ENCODE measurements at regions not wholly inside any gene's neighbourhood (a gene's known extent, or its start where the extent isn't known, plus 50 kb on each side); places are given as distances from the start of the nearest gene placed in this dataset.

- TF ChIP-seq CTCF (IDR thresholded peaks at IDR 0.05) (no peak), ZFX (IDR thresholded peaks at IDR 0.05; ENCODE audit: borderline replicate concordance) (no peak)
- no peak overlapping the region for H3K27ac ChIP-seq
Observed at GRCh38 chr5:6818594-6819511, 105.6 kb downstream of the TENT4A start.

DNA sequence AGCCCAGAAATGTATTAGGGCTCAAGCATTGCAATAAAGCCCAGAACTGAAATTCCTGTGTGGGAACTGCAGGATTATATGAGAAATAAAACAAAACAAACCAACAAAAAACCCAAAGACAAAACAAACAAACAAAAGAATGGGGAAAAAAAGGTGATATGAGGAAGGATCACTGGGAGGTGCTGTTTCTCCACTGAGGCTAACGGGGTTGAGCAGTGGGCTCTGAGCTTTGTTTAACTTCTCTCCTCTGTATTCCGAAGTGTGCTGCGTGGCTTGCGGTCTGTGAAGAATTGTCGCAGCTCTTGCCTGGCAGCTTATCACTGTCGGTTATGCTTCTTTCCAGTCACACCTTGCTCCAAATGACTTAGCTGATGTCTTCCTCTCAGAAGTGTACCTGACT is 106.3 kb downstream of the TENT4A start:
- H3K27ac ChIP-seq, result no peak overlapping the region
- TF ChIP-seq CTCF (IDR thresholded peaks at IDR 0.05) (no peak), ZFX (IDR thresholded peaks at IDR 0.05; ENCODE audit: borderline replicate concordance) (no peak)

- TF ChIP-seq CTCF (IDR thresholded peaks at IDR 0.05), result peak; percentile 85
- no peak for TF ChIP-seq ZFX (IDR thresholded peaks at IDR 0.05; ENCODE audit: borderline replicate concordance)
- no peak overlapping the region for H3K27ac ChIP-seq
Observed at GRCh38 chr5:6820851-6821479, 107.7 kb downstream of the TENT4A start.

DNA sequence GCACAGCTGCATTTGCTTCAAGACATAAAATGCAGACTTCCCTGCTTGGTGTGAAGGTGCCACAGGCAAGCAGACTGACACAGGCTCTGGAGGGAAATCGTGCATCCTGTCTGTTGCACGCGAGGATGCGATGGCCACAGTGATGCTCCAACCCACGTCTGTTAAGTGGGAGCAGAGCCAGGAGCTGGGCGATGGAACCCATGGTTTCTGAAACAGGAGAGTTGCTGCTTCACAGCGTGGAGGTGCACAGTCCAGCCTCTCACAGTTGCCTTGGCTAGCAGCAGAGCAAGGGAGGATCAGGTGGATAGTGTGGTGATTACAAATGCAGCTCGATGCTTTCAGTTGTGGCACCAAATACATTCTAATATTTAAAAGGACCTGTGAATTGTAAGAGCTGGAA is 108.8 kb downstream of the TENT4A start:
- H3K27ac ChIP-seq, result no peak overlapping the region
- TF ChIP-seq ZFX (IDR thresholded peaks at IDR 0.05; ENCODE audit: borderline replicate concordance), result no peak
- TF ChIP-seq CTCF (IDR thresholded peaks at IDR 0.05), result no peak

GRCh38 chr5:6822556-6823343 is 109.5 kb downstream of the TENT4A start:
- TF ChIP-seq CTCF (IDR thresholded peaks at IDR 0.05) (no peak), ZFX (IDR thresholded peaks at IDR 0.05; ENCODE audit: borderline replicate concordance) (no peak)
- H3K27ac ChIP-seq, result no peak overlapping the region

GRCh38 chr5:6823996-6824395 is 110.8 kb downstream of the TENT4A start:
- no peak for TF ChIP-seq CTCF (IDR thresholded peaks at IDR 0.05)
- TF ChIP-seq ZFX (IDR thresholded peaks at IDR 0.05; ENCODE audit: borderline replicate concordance), result no peak
- H3K27ac ChIP-seq, result no peak overlapping the region
